GM19324 (cell line): ENCODE measurements at regions not wholly inside any gene's neighbourhood (a gene's known extent, or its start where the extent isn't known, plus 50 kb on each side); places are given as distances from the start of the nearest gene placed in this dataset.

ENCODE experiments used
- ATAC-seq: cut with Tn5 transposase; IDR thresholded peaks from one replicate; pipeline ENCODE4 v1.9.1; 2021; ENCODE audit warnings: mild to moderate bottlenecking, moderate library complexity; ENCODE audit not compliant: unreplicated experiment, low FRiP score

DNA sequence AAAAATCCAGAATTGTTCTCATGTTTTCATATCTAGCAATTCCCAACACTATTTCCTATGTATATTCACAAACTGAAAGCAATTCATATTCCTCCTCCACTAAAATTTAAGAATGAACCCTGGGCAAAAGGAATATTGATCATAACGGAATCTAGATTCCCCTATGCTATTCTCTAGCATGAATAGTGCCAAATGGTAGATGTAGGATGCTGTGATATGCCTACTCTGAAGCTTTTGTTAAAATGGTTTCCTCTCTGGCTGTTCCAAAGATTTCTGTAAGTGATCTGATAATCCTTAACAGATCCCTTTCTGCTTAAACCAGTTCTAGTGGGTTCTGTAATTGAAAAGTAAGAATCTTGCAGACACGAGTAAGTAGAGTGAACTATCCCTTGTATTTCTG is 298.0 kb upstream of the TANK start:
- ATAC-seq = no peak

GRCh38 chr2:160868891-160869290 is 291.3 kb upstream of the TANK start:
- no peak for ATAC-seq

DNA sequence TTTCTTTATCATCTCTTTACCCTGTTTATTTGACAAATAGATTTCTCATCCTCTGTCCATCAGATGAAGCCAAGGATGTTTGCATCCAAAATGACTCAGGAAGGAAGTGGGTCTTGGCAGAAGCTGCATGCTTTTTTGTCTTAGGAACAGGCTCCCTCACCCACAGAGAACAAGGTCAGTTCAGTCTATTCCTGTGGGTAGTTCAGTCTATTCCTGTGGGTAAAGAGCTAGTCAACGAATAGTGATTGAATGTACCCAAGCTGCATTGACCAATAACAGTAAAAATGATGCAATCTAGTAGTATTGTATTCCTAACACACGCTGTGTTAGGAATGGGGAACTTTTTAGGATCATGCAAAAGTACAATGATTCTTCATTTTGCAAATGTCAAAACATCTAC is 290.8 kb upstream of the TANK start:
- no peak for ATAC-seq

- ATAC-seq = no peak
Observed at GRCh38 chr2:160870729-160871465, 289.3 kb upstream of the TANK start.

DNA sequence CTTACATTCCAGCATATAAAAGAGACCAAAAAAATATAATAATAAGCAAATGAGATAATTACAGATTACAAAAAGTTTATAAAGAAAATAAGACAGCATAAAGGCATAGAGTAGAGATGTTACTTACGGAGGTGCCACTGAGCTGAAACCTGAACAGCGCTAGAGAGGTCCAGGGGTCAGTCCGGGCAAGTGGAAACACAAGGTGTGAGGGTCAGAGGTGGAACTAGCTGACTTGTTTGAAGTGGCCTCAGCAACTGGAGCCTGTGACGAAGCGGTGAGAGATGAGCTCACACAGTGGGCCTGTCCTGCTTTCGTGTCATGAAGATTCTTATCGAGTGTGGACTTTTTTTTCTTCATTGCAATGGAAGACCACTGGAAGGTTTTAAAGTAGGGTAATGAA is 288.3 kb upstream of the TANK start:
- ATAC-seq = no peak

GRCh38 chr2:160876029-160876428 is 284.2 kb upstream of the TANK start:
- ATAC-seq = no peak

GRCh38 chr2:160876765-160877164 is 283.5 kb upstream of the TANK start:
- ATAC-seq = no peak

DNA sequence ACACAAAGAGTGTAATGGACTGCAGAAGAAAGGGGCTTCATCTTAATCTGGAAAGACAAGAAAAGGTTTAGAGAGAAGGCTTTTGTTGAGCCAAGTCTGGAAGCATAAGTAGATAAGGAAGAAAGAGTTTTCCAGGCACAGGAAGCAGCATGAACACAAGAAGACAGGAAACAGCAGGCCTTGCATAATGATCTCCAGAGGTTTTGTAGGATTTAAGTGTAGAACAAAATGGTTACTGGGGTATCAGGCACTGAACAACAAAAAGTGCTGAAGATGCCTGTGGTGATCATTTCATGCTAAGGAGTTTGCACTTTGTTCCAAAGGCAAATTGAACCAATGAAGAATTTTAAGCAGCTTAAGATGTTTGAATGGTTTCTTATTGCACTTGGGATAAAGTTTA is 281.6 kb upstream of the TANK start:
- no peak for ATAC-seq

DNA sequence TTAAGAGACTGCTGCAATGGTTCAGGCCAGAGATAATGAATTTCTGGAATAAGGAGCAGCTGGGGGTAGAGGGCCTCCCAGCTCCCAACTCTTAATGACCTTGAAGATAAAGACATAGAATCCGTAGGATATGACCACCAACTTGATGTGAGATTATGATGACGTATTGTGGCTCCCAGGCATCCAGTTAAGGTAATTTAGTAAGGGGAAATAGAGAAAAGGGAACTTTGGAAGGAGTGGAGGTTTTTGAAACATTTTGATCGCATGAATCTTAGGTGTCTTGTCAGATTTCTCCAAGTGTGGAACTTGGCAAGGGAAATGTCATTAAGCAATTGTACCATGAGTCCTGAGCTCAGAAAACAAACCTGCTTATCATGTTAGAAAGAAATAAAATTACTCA is 277.3 kb upstream of the TANK start:
- no peak for ATAC-seq

DNA sequence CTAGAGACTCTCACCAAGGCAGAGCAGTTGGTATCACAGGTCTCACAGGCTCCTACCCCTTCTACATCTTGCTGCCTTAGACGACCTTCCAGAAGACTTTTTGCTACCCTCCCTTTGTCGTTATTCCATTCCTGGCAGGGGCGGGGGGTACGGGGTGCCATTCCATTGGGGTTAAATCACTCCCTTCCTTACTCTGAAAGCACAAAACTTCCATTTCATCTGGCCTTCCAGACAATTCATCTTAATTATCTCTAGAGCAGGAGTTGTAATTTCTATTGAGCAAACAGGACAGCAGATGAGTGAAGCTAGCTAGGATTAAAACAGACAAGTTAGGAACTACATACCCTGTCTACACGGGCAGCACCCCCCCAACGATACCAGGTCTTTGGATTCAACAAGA is 276.2 kb upstream of the TANK start:
- ATAC-seq = no peak

DNA sequence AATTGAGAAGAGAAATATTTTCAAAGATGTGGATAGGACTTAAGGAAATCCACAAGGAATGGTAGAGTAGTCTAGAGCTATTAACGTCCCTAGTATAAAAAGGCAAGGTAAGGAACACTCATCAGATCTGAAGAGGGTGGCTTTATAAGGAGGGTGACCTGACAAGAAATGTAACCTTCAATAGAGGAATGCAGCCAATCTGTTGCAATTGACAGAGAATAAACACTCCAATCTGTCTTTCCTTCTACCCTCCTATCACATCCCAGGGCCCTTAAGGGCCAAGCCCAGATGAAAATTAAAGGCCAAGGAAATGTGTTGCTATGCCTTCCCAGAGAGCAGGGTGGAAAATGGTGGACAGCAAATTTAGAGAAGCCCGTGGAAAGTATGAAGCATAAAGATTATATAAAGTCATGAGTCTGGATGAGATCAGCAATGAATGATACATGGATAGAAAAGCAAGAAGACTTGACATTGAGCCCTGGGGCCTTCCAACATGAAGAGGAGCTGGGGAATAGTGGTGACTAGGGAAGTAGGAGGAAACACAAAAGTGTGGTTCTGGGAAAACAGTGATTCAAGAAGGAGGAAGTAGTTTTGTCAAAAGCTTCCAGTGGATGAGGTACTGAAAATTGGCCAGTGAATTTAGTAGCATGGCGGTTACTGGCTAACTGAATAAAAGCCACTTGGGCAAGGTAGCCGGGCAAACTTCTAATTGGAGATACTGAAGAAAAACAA is 270.6 kb upstream of the TANK start:
- no peak for ATAC-seq

DNA sequence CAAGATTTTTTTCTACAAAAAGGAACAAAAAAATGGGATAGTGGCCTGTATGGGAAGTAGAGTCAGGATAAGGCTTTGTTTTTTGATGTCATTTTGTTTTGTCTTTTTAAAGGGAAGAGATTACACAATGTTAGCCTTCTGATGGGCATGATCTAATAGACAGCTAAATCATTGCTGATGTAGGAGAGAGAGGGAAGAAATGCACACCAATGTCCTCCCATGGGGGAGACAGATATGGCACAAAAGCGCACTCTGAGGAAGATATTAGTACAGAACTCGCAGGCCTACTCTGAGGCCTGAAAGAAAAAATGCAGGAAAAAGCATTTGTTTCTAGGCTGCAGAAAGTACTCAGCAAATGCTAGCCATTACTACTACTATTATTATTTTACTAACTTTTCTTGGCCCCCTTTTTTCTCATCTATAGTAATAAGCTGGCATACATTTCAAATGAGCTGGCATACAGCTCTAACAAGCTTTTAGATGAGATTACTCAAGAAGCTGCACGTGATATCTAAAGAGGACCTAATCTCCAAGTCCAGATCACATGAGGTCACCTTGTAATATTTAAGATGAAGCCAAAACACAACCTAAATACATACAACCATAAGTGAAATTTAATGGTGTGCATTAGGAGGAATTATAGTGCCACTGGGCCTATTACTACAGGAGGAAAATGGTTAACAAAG is 269.4 kb upstream of the TANK start:
- ATAC-seq = no peak

- no peak for ATAC-seq
Observed at GRCh38 chr2:160891353-160891740, 268.9 kb upstream of the TANK start.

- ATAC-seq = no peak
Observed at GRCh38 chr2:160892204-160892603, 268.0 kb upstream of the TANK start.

- no peak for ATAC-seq
Observed at GRCh38 chr2:160893581-160893980, 266.6 kb upstream of the TANK start.

DNA sequence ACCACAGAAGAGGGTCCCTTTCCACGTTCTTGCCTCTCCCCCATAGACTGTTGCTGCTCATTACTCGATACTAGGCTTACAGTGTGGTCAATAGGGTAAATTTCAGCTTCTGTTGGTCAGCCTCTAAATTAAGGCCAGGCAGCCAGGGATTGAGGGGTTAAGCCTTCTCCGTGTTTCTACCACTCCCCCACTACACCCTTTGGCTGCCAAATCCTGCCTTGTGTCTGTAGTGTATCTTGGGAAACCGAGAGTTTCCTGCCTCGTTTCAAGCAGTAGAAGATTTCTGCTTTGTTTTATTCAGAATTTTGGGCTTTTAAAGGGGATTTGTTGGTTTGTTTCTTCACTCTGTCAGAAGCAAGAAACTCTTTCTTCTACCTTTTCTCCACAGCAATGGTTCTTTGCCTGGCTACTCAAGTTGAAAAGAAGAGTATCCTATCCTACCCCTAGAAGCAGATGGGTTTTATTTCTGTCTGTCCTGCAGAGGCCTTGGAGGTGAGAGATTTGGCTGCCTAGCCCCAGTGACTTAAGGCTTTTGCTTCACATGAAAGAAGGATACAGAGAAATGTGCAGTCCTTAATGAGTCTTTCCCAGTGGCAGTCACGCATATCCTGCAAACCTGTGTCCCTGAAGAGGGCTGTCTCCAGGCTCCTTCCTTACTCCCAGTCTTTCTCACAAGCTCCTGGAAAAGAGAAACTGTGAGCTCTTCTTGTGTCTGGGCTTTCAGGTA is 261.5 kb upstream of the TANK start:
- no peak for ATAC-seq

GRCh38 chr2:160901613-160902012 is 258.6 kb upstream of the TANK start:
- ATAC-seq = no peak

GRCh38 chr2:160905862-160906261 is 254.4 kb upstream of the TANK start:
- no peak for ATAC-seq

- no peak for ATAC-seq
Observed at GRCh38 chr2:160906878-160907277, 253.3 kb upstream of the TANK start.

DNA sequence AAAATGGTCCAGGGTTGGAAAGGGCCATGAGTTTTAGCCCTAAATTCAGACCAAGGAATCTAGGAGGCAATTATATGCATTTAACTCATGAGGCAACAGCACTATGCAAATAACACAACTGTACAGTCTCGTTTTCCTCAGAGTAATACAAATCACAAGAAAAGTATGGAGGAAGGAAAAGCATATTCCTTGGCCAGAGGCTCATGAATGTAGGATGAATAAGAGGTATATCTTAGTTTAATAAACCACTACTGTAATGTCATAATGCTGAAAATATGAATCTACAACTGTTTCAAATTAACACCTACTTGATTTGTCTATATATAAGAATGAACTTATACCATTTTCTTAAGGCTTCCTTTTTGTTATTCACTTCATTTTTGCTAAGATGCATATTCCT is 252.5 kb upstream of the TANK start:
- no peak for ATAC-seq

GRCh38 chr2:160908157-160908556 is 252.1 kb upstream of the TANK start:
- ATAC-seq = no peak
